A549 (cell line): ENCODE measurements at regions not wholly inside any gene's neighbourhood (a gene's known extent, or its start where the extent isn't known, plus 50 kb on each side); places are given as distances from the start of the nearest gene placed in this dataset.

ENCODE experiments used
- CBX8 ChIP-seq: fragments of 200-600 bp; sonication (generic); IDR thresholded peaks from 2 replicates; pipeline ENCODE4 v1.6.1; 2016
- CHD2 ChIP-seq: fragments of 150-350 bp; IDR thresholded peaks from 2 replicates; pipeline ENCODE4 v1.6.1; 2014; ENCODE audit warnings: low read length; ENCODE audit not compliant: partially characterized antibody
- CTCF ChIP-seq: fragments of >200 bp; sonication (Bioruptor Twin); formaldehyde crosslinking; IDR thresholded peaks from 3 replicates; pipeline ENCODE4 v1.5.1; 2016
- GATA3 ChIP-seq: IDR thresholded peaks from 2 replicates; pipeline ENCODE4 v1.6.1; 2012; ENCODE audit warnings: borderline replicate concordance
- HOXB13 ChIP-seq: fragments of 250-450 bp; sonication (Bioruptor Pico); IDR thresholded peaks from 2 replicates; pipeline ENCODE4 v1.5.0; 2020; ENCODE audit warnings: low read depth, mild to moderate bottlenecking, moderate library complexity
- KDM5A ChIP-seq: fragments of 200-600 bp; sonication (generic); IDR thresholded peaks from 2 replicates; pipeline ENCODE4 v1.6.1; 2016; ENCODE audit warnings: antibody characterized with exemption, mild to moderate bottlenecking
- MAX ChIP-seq: IDR thresholded peaks from 2 replicates; pipeline ENCODE4 v1.6.1; 2012
- MYC ChIP-seq: IDR thresholded peaks from 2 replicates; pipeline ENCODE4 v1.6.1; 2012; ENCODE audit warnings: mild to moderate bottlenecking, inconsistent platforms, low read length, improper control_type of control experiment, borderline replicate concordance
- POLR2A ChIP-seq: IDR thresholded peaks from 2 replicates; pipeline ENCODE4 v1.6.1; 2012; ENCODE audit warnings: mild to moderate bottlenecking, low read length
- RAD21 ChIP-seq, 2 experiments: fragments of >200 bp in 1 of 2; sonication (Bioruptor Twin) in 1 of 2; formaldehyde crosslinking in 1 of 2; IDR thresholded peaks in 1 of 2; conservative IDR thresholded peaks in 1 of 2; 2 replicates in 1 of 2; 3 replicates in 1 of 2; pipeline ENCODE4 v1.6.1; 2012 to 2018; ENCODE audit warnings: inconsistent platforms in 1 of 2
- RCOR1 ChIP-seq: fragments of 150-350 bp; IDR thresholded peaks from 2 replicates; pipeline ENCODE4 v1.6.1; 2014; ENCODE audit warnings: antibody characterized with exemption, low read length, low read depth
- REST ChIP-seq: fragments of 200-600 bp; sonication (generic); IDR thresholded peaks from 2 replicates; pipeline ENCODE4 v1.6.1; 2016; ENCODE audit warnings: antibody characterized with exemption, mild to moderate bottlenecking, moderate library complexity
- RFX5 ChIP-seq: fragments of 450-650 bp; IDR thresholded peaks from 2 replicates; pipeline ENCODE4 v1.7.1; 2014; ENCODE audit warnings: antibody characterized with exemption, mild to moderate bottlenecking, moderate library complexity
- SMC3 ChIP-seq: fragments of >200 bp; sonication (Bioruptor Twin); formaldehyde crosslinking; IDR thresholded peaks from 3 replicates; pipeline ENCODE4 v1.6.1; 2018; ENCODE audit warnings: inconsistent platforms

GRCh38 chr13:73429701-73430100 lies 370.9 kb downstream of the KLF5 start:
- no peak for TF ChIP-seq KDM5A
- TF ChIP-seq CTCF, result no peak
- peak; percentile 72 for TF ChIP-seq GATA3
- no peak for TF ChIP-seq MYC
- no peak for TF ChIP-seq CBX8
- TF ChIP-seq REST, result no peak
- no peak; the same call in 2 of the 3 replicates for TF ChIP-seq SMC3
- TF ChIP-seq RCOR1, result no peak
- TF ChIP-seq POLR2A, result no peak
- no peak for TF ChIP-seq RFX5
- peak in 1 of 2 experiments; percentile 21; a peak in 1 of 5 replicates for TF ChIP-seq RAD21 (conservative IDR thresholded peaks at IDR 0.05 in 1 of 2, IDR thresholded peaks at IDR 0.05 in 1 of 2)
- no peak for TF ChIP-seq CHD2
- no peak for TF ChIP-seq MAX
- TF ChIP-seq HOXB13 (CRISPR knock-in tag), result no peak
